IMR-90 (cell line): ENCODE measurements at regions not wholly inside any gene's neighbourhood (a gene's known extent, or its start where the extent isn't known, plus 50 kb on each side); places are given as distances from the start of the nearest gene placed in this dataset.
A peak's percentile ranks its signal among the peaks of the same experiment; 100 is the strongest.

ENCODE experiments used
- ATAC-seq: fragments of 200-7000 bp; cut with Tn5 transposase; 2 replicates; pipeline ENCODE4 v1.9.1; 2020; ENCODE audit warnings: low read depth, mild to moderate bottlenecking, moderate library complexity
- BruUV-seq: library from RNA; stranded (reverse); fragments of 400-500 nt; replicated peaks from 2 replicates; lab custom pipeline; 2021; lab: Mats Ljungman, UMichigan
- CTCF ChIA-PET: fragments of 300-600 bp; formaldehyde crosslinking; extraction: SDS; loops from one replicate; lab custom pipeline; 2021; ENCODE audit warnings: antibody characterized with exemption; lab: Yijun Ruan, JAX
- POLR2A ChIA-PET: fragments of 300-600 bp; sonication (Branson Sonifier 250); formaldehyde crosslinking; loops from one replicate; lab custom pipeline; 2022; ENCODE audit warnings: antibody characterized with exemption; ENCODE audit not compliant: unreplicated experiment; lab: Charles Lee
- DNase-seq: peaks from one replicate; pipeline ENCODE4 v3.0.0; 2013
- H2AFZ ChIP-seq: replicated peaks from 2 replicates; pipeline ENCODE3; 2013; ENCODE audit warnings: low read length, mild to moderate bottlenecking; ENCODE audit not compliant: poor library complexity
- H2AK5ac ChIP-seq: 2 replicates; pipeline ENCODE4 v1.6.1; 2013; ENCODE audit warnings: low read depth, low read length, inconsistent platforms
- H2AK9ac ChIP-seq: replicated peaks from 2 replicates; pipeline ENCODE3; 2013; ENCODE audit warnings: mild to moderate bottlenecking, low read depth, low read length, moderate library complexity; ENCODE audit not compliant: poor library complexity
- H2BK120ac ChIP-seq: 2 replicates; pipeline ENCODE4 v1.6.1; 2013; ENCODE audit warnings: low read depth, low read length, inconsistent platforms
- H2BK15ac ChIP-seq: 3 replicates; pipeline ENCODE4 v1.6.1; 2013; ENCODE audit warnings: low read depth, low read length, inconsistent platforms
- H2BK20ac ChIP-seq: 2 replicates; pipeline ENCODE4 v1.6.1; 2013; ENCODE audit warnings: low read depth, mild to moderate bottlenecking, inconsistent platforms, low read length, moderate library complexity
- H2BK5ac ChIP-seq: 2 replicates; pipeline ENCODE4 v1.6.1; 2013; ENCODE audit warnings: mild to moderate bottlenecking, low read depth, low read length, inconsistent platforms; ENCODE audit not compliant: poor library complexity, severe bottlenecking
- H3K14ac ChIP-seq: replicated peaks from 2 replicates; pipeline ENCODE4 v1.6.1; 2013; ENCODE audit warnings: low read depth, low read length, inconsistent platforms
- H3K18ac ChIP-seq: 2 replicates; pipeline ENCODE4 v1.6.1; 2013; ENCODE audit warnings: low read depth, low read length, control low read depth
- H3K23ac ChIP-seq: 2 replicates; pipeline ENCODE4 v1.6.1; 2013; ENCODE audit warnings: low read depth, low read length, inconsistent platforms
- H3K27ac ChIP-seq: 2 replicates; pipeline ENCODE4 v1.5.1; 2013; ENCODE audit warnings: mild to moderate bottlenecking, control low read depth, low read length; ENCODE audit not compliant: insufficient read depth
- H3K27me3 ChIP-seq: 2 replicates; pipeline ENCODE4 v1.6.1; 2013; ENCODE audit warnings: low read length; ENCODE audit not compliant: control insufficient read depth, insufficient read depth
- H3K36me3 ChIP-seq: 2 replicates; pipeline ENCODE4 v1.6.1; 2013; ENCODE audit warnings: low read length, mixed read lengths; ENCODE audit not compliant: control insufficient read depth, insufficient read depth
- H3K4ac ChIP-seq: 2 replicates; pipeline ENCODE4 v1.6.1; 2013; ENCODE audit warnings: low read depth, low read length, inconsistent platforms
- H3K4me1 ChIP-seq: 2 replicates; pipeline ENCODE4 v1.6.1; 2013; ENCODE audit warnings: low read length, mixed read lengths; ENCODE audit not compliant: control insufficient read depth, insufficient read depth
- H3K4me2 ChIP-seq: 2 replicates; pipeline ENCODE4 v1.6.1; 2013; ENCODE audit warnings: low read depth, mild to moderate bottlenecking, control low read depth, low read length, moderate library complexity
- H3K4me3 ChIP-seq: 2 replicates; pipeline ENCODE4 v1.5.1; 2013; ENCODE audit warnings: low read depth, mild to moderate bottlenecking, control low read depth, low read length, moderate library complexity; ENCODE audit not compliant: insufficient read depth
- H3K56ac ChIP-seq: 2 replicates; pipeline ENCODE4 v1.6.1; 2013; ENCODE audit warnings: low read length, inconsistent platforms; ENCODE audit not compliant: insufficient read depth; ENCODE audit errors: extremely low read depth
- H3K79me1 ChIP-seq, 2 experiments: 2 replicates each; pipeline ENCODE4 v1.6.1; 2013; ENCODE audit warnings: low read length in 2 of 2, inconsistent platforms in 1 of 2, low read depth in 1 of 2
- H3K9ac ChIP-seq: 2 replicates; pipeline ENCODE4 v1.6.1; 2013; ENCODE audit warnings: low read depth, low read length, control low read depth
- H3K9me1 ChIP-seq: 2 replicates; pipeline ENCODE4 v1.6.1; 2013; ENCODE audit warnings: low read length, inconsistent platforms; ENCODE audit not compliant: insufficient read depth
- H3K9me3 ChIP-seq: 2 replicates; pipeline ENCODE4 v1.6.1; 2013; ENCODE audit warnings: low read length; ENCODE audit not compliant: control insufficient read depth, insufficient read depth
- H4K20me1 ChIP-seq: 2 replicates; pipeline ENCODE4 v1.6.1; 2013; ENCODE audit warnings: low read length, inconsistent platforms; ENCODE audit not compliant: insufficient read depth
- H4K5ac ChIP-seq: 2 replicates; pipeline ENCODE4 v1.6.1; 2013; ENCODE audit warnings: mild to moderate bottlenecking, low read depth, low read length, control low read depth
- H4K8ac ChIP-seq, 2 experiments: 2 replicates each; pipeline ENCODE4 v1.6.1; 2013; ENCODE audit warnings: low read depth in 2 of 2, low read length in 2 of 2, control low read depth in 1 of 2, inconsistent platforms in 1 of 2
- H4K91ac ChIP-seq: 2 replicates; pipeline ENCODE4 v1.6.1; 2013; ENCODE audit warnings: low read depth, low read length, inconsistent platforms; ENCODE audit not compliant: insufficient read depth
- CEBPB ChIP-seq: IDR thresholded peaks from 2 replicates; pipeline ENCODE4 v1.6.1; 2012; ENCODE audit warnings: low read depth, low read length, improper control_type of control experiment
- RAD21 ChIP-seq: IDR thresholded peaks from 2 replicates; pipeline ENCODE4 v1.6.1; 2012; ENCODE audit warnings: low read length, improper control_type of control experiment
- WGBS, 2 experiments: methylation state at CpG; one replicate each; pipeline versions ENCODE4 v1.1.5 to v1.1.7; 2013; ENCODE audit warnings: missing lambda C conversion rate in 2 of 2; ENCODE audit not compliant: insufficient read length in 1 of 2; ENCODE audit errors: extremely low coverage in 2 of 2; 5-methylcytosine and 5-hydroxymethylcytosine counted together
- dilution Hi-C: fragments of 300-500 bp; cut with HindIII; formaldehyde crosslinking; loops from one replicate; pipeline ENCODE4 v1.14.3; 2018; ENCODE audit warnings: low sequenced_read_pairs; ENCODE audit not compliant: unreplicated experiment
- in situ Hi-C: fragments of 300-500 bp; cut with MboI; formaldehyde crosslinking; loops from 3 replicates; pipeline ENCODE4 v1.14.3; 2019; ENCODE audit warnings: low sequenced_read_pairs, inconsistent platforms, mixed read lengths
- intact Hi-C: fragments of 100-400 bp; cut with micrococcal nuclease; formaldehyde crosslinking; loops from 2 replicates; pipeline ENCODE4 v1.10.0; 2022

- Histone ChIP-seq H3K4ac (no peak overlapping the region), H2AK5ac (no peak overlapping the region), H3K56ac (no peak overlapping the region), H3K79me1 (no peaks in the 10 kb centered on the region), H4K91ac (no peak overlapping the region), H3K36me3 (no peaks in the 10 kb centered on the region), H3K9me1 (no peaks in the 10 kb centered on the region), H3K14ac (no peak overlapping the region), H3K23ac (no peak overlapping the region), H3K4me3 (no peak overlapping the region), H4K20me1 (no peaks in the 10 kb centered on the region), H2BK120ac (no peak overlapping the region), H3K9me3 (peaks cover 29% of the 10 kb centered on the region), H3K27ac (no peak overlapping the region), H2AFZ (no peak overlapping the region), H2BK15ac (no peak overlapping the region), H3K18ac (no peak overlapping the region), H4K5ac (no peak overlapping the region), H2AK9ac (no peak overlapping the region), H2BK20ac (no peak overlapping the region), H3K4me2 (no peak overlapping the region), H2BK5ac (no peak overlapping the region), H3K27me3 (no peaks in the 10 kb centered on the region), H4K8ac (no peak overlapping the region), H3K9ac (no peak overlapping the region), H3K4me1 (no peaks in the 10 kb centered on the region)
- POLR2A ChIA-PET = no interaction called here
- intact Hi-C loops (no loop called here), in situ Hi-C loops (no loop called here), dilution Hi-C loops (no loop called here)
- DNase-seq = no peak
- WGBS, 2 experiments = 50% methylated on average over 2 of the region's 9 CpGs; no CpG with 5 or more reads in 1 of the 2 experiments
- BruUV-seq = no TSS peak
- no peak for ATAC-seq
- CTCF ChIA-PET = no interaction called here
- TF ChIP-seq RAD21 (no peak), CEBPB (0 out of 2 replicates have a peak, but pooled peaks have one; percentile 3)
Observed at GRCh38 chr19:56934438-56935090, 94.0 kb upstream of the PEG3 start.
